Activated CD4-positive, alpha-beta T cell treated with anti-CD3 and anti-CD28 coated beads for 1 hour (primary cell): ENCODE measurements at regions not wholly inside any gene's neighbourhood (a gene's known extent, or its start where the extent isn't known, plus 50 kb on each side); places are given as distances from the start of the nearest gene placed in this dataset.

Experiments
- DNase-seq: peaks from one replicate; pipeline ENCODE4 v3.0.0-alpha.2; 2020

- no peak for DNase-seq
These were observed 1043.2 kb upstream of the TMEM132C start for GRCh38 chr12:127223731-127224130.

DNA sequence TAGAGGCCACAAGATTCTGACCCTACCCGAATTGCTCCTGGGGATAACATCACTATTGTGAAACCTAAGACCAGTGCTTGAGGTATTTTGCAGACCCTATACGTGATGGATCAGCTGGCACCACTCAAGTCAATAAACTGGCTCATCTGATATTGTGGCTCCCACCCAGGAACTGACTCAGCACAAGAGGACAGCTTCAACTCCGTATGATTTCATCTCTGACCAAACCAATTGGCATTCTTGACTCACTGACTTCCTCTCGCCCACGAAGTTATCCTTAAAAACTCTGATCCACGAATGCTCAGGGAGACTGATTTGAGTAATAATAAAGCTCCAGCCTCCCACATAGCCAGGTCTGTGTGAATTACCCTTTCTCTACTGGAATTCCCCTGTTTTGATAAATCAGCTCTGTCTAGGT, 1036.1 kb upstream of the TMEM132C start:
- DNase-seq: no peak

DNA sequence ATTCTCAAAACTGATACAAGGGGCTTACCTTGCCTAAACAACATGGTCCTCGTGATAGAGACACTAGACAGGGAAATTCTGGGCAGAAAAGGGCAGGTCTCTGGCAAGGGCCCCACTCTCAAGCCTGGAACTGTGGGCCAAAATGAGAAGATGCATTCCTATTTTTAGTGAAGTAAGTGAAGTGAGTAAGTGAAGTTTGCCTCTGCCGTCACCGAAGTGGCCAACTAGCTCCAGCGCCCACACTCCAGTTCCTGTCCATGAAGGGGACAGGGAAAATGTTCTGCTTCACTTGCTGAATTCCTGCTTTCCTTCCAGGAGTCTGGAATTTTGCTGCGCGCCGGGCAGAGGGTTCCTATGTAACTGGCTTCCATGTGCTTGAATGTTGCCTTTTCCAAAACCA, 1035.6 kb upstream of the TMEM132C start:
- no peak for DNase-seq

GRCh38 chr12:127233016-127233415, 1034.0 kb upstream of the TMEM132C start:
- no peak for DNase-seq

GRCh38 chr12:127235761-127236160, 1031.2 kb upstream of the TMEM132C start:
- no peak for DNase-seq

- DNase-seq: no peak
These were observed 1030.5 kb upstream of the TMEM132C start for GRCh38 chr12:127236491-127236890.

- no peak for DNase-seq
These were observed 1029.8 kb upstream of the TMEM132C start for GRCh38 chr12:127237151-127237550.

DNA sequence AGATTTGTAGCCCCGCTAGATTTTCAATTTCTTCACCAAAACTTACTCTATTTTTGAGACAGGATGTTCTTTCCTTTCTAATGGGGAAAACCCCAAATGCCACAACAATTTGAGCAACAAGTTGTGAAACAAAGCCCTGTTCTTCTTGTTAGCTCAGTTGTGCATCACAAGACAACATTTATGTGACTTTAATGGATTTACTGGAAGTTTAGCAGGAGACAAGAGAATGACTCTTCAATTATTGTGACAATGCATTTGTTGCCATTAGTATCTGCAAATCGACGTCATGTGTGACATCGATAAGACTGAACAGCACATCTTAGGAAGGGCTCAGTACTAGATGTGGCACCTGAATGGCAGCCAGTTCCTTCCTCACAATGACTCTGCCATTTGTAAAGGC, 1028.9 kb upstream of the TMEM132C start:
- DNase-seq: no peak

GRCh38 chr12:127239781-127240180, 1027.2 kb upstream of the TMEM132C start:
- DNase-seq: no peak

DNA sequence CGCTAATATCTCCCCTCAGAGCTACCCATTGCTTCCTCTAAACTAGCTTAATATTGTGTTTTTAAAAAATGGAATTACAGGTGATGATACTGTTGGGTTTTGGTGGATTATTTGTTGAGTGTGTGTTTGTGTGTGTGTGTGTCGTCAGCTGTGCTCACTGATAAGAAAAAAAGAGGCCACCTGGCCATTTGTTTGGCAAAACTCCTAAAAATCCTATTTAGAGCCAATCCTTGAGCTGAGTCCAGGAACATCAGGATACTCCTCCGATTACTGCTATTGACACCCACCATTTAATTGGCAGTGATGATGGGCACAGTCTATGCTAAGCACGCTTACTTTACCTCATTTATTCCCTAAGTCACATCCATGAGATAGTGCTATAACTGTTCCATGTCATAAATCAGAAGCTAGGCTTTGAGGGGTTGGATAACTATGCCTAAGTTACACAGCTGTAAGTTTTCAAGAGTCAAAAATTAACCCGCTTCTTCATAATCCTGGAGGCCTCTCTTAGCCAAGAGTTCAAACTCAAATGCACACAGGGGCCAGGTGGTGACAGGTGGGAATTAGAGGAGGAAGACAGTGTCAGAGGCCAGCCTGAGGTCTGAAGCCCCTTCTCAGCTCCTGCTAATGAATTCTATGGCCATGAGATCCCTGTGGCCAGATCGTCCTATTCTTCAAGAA, 1026.6 kb upstream of the TMEM132C start:
- no peak for DNase-seq

- no peak for DNase-seq
These were observed 1025.7 kb upstream of the TMEM132C start for GRCh38 chr12:127241072-127241817.

DNA sequence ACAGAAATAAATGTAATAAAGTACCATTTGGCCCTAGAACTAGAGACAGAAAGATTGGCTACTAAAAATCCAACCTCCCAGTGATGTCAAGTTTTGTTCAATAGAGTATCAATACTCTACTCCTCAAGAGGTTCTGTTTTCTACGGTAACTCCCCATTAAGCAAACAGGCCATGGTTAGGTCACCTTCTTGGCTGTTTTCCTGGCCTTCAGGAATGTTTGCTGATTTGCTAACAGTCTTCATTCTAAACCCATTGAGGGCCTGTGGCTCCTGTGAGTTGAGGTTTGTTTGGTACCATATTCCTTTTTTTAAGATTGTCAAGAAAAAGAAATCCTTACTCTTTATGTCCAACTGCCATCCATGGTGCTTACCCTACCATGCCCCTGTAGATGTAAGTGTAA, 1022.0 kb upstream of the TMEM132C start:
- DNase-seq: no peak

GRCh38 chr12:127245437-127245836, 1021.5 kb upstream of the TMEM132C start:
- DNase-seq: no peak

- no peak for DNase-seq
These were observed 1019.0 kb upstream of the TMEM132C start for GRCh38 chr12:127247937-127248336.

DNA sequence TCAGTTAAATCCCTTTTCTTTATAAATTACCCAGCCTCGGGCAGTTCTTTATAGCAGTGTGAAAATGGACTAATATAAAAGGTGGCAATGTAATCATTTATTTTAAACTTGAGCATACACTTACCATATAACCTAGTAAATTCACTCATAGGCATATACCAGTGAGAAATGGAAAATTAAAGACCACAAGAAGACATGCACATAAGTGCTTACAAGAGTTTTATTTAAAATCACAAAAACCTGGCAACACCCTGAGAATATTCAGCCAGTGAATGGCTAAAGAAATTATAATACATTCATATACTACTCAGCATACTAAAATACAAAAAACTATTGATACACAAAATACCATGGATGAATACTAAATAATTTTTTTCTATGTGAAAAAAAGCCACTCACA, 1017.5 kb upstream of the TMEM132C start:
- no peak for DNase-seq

GRCh38 chr12:127253797-127254327, 1013.1 kb upstream of the TMEM132C start:
- DNase-seq: no peak

- no peak for DNase-seq
These were observed 1012.5 kb upstream of the TMEM132C start for GRCh38 chr12:127254420-127254955.

DNA sequence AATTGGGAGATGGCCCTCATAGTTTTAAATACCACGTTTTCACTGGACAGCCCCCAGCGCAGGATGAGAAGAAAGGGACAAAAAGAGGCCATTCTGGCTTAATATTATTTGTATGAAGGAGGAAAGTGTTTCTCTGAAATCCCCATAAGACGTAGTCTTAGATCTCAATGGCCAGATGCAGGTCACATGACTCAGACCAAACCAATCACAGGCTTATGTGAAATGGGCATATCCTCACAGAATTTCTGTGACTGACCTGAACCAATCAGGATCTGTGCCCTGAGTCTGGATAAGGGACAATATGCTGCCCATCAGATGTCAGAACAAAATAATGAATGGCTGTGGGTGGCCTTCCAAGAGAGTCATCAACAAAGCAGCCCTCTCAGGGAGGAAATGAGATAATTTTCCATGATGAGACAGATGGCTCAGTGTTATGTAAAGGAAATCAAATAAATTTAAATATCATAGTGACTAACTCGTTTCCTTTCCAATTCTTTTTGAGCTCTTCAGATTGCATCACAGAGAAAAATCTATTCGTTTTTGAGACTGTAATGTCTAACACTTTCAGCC, 1009.5 kb upstream of the TMEM132C start:
- no peak for DNase-seq

GRCh38 chr12:127260531-127260930, 1006.4 kb upstream of the TMEM132C start:
- DNase-seq: no peak

DNA sequence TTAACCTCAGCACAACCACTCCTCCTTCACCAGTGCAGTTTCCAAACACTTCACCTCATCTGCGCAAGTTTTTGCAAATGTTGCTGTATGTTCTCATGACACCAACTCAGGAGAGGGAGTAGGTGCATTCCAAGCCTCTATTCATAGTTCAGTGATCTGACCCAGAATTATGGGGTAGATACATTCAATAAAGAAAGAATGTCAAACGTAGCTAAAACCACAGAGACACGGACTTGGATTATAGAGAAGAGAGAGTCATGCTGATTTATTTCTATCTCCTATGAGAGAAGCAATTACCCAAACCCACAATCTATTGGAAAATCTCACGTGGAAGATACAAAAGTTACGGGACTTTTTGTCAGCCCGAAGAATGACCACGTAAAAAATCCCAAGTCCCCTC, 1006.0 kb upstream of the TMEM132C start:
- no peak for DNase-seq

DNA sequence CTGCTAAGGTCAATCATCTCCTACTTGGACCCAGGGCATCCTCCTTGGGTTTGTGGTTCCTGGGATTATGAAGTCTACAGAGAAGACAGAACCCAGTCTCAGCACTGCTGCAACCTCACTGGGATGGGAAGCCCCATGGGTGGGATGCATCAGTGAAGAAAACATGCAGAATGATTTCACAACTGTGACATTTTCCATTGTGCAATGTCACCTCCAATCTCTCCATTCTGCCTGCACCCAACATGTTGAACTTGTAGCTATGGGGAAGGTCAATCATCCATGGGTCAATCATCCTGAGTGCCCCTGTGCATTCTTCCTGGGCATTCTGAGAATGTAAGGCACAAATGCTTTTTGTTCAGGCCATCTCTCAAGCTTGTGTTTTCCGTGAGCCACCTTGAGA, 1004.4 kb upstream of the TMEM132C start:
- DNase-seq: no peak

- no peak for DNase-seq
These were observed 1003.3 kb upstream of the TMEM132C start for GRCh38 chr12:127263621-127264020.

GRCh38 chr12:127267128-127267527, 999.8 kb upstream of the TMEM132C start:
- no peak for DNase-seq

GRCh38 chr12:127268213-127268612, 998.8 kb upstream of the TMEM132C start:
- DNase-seq: no peak
